Stomach (tissue), 8 donors: ENCODE measurements at regions not wholly inside any gene's neighbourhood (a gene's known extent, or its start where the extent isn't known, plus 50 kb on each side); places are given as distances from the start of the nearest gene placed in this dataset.

ENCODE experiments used
- DNase-seq, 2 donors: peaks; one replicate each; pipeline versions ENCODE4 v3.0.0 to v3.0.0-alpha.2; 2013 to 2019
- H3K27ac ChIP-seq, 5 donors: fragments of 200-600 bp in 4 of 5; sonication (generic) in 4 of 5; one replicate each; pipeline ENCODE4 v1.5.1; 2013 to 2019; ENCODE audit warnings: mild to moderate bottlenecking in 1 of 5, moderate library complexity in 1 of 5
- H3K27me3 ChIP-seq, 3 donors: fragments of 200-600 bp; sonication (generic); one replicate each; pipeline ENCODE4 v1.5.1; 2017 to 2019; ENCODE audit warnings: mixed run types in 1 of 3
- H3K36me3 ChIP-seq, 4 donors: fragments of 200-600 bp; sonication (generic); 1 replicate in 3 of 4; 2 replicates in 1 of 4; pipeline ENCODE4 v1.5.1; 2016 to 2019
- H3K4me1 ChIP-seq, 4 donors: fragments of 200-600 bp; sonication (generic); one replicate each; pipeline ENCODE4 v1.5.1; 2016 to 2019
- H3K4me3 ChIP-seq, 4 donors: fragments of 200-600 bp; sonication (generic) in 3 of 4; one replicate each; pipeline ENCODE4 v1.5.1; 2016 to 2019; ENCODE audit warnings: mild to moderate bottlenecking in 1 of 4
- H3K9me3 ChIP-seq, 4 donors: fragments of 200-600 bp; sonication (generic); one replicate each; pipeline ENCODE4 v1.5.1; 2016 to 2019
- CTCF ChIP-seq, 7 experiments: fragments of 450-650 bp in 4 of 7; fragments of 200-600 bp in 3 of 7; sonication (generic) in 3 of 7; IDR thresholded peaks; one replicate each; pipeline ENCODE4 v1.5.1; 2016 to 2019; ENCODE audit warnings: antibody characterized with exemption in 7 of 7, control low read depth in 2 of 7, mild to moderate bottlenecking in 1 of 7
- EP300 ChIP-seq: sonication (generic); formaldehyde crosslinking; IDR thresholded peaks from one replicate; pipeline ENCODE4 v1.6.1; 2017; ENCODE audit warnings: antibody characterized with exemption
- POLR2A ChIP-seq, 4 donors: fragments of 450-650 bp; IDR thresholded peaks; one replicate each; pipeline ENCODE4 v1.6.1; 2016; ENCODE audit warnings: antibody characterized with exemption in 4 of 4, control low read depth in 2 of 4, mild to moderate bottlenecking in 1 of 4, moderate library complexity in 1 of 4
- POLR2AphosphoS5 ChIP-seq, 3 donors: sonication (generic); formaldehyde crosslinking; IDR thresholded peaks; one replicate each; pipeline ENCODE4 v1.6.1; 2016; ENCODE audit warnings: antibody characterized with exemption in 3 of 3
- WGBS, 5 donors: extraction: QIAGEN DNeasy Blood & Tissue Kit in 3 of 5; methylation state at CpG; one replicate each; pipeline versions ENCODE4 v1.1.5 to v1.1.7; 2013 to 2018; 5-methylcytosine and 5-hydroxymethylcytosine counted together
- intact Hi-C: fragments of 100-400 bp; cut with DNase I; formaldehyde crosslinking; loops from one replicate; pipeline ENCODE4 v1.15.1; 2023; ENCODE audit warnings: low total_unique reads
- donor health status: healthy with polysubstance abuse.
- donor health status: Bipolar disorder and iron deficiency.
- donor health status: healthy.

GRCh38 chr5:7970816-7971215, 101.9 kb downstream of the MTRR start:
- no peak overlapping the region for H3K4me3 ChIP-seq
- TF ChIP-seq EP300 (no peak), POLR2A (IDR thresholded peaks at IDR 0.05) (no peak), CTCF (IDR thresholded peaks at IDR 0.05) (no peak), POLR2AphosphoS5 (IDR thresholded peaks at IDR 0.05) (no peak)
- no peak for DNase-seq
- H3K27me3 ChIP-seq, result no peaks in the 10 kb centered on the region
- H3K9me3 ChIP-seq, result no peaks in the 10 kb centered on the region
- intact Hi-C loops, result no loop called here
- no peaks in the 10 kb centered on the region for H3K4me1 ChIP-seq
- WGBS, 5 donors, result 87 to 96% (median 89%) methylated on average over 3 of the region's 3 CpGs
- H3K36me3 ChIP-seq, result no peaks in the 10 kb centered on the region
- no peak overlapping the region for H3K27ac ChIP-seq

- intact Hi-C loops, result no loop called here
- WGBS, 5 donors, result 77 to 84% (median 81%) methylated on average over 5 of the region's 5 CpGs
These were observed 107.7 kb downstream of the MTRR start for GRCh38 chr5:7976411-7977190.

GRCh38 chr5:7978114-7978513, 109.2 kb downstream of the MTRR start:
- H3K9me3 ChIP-seq, result no peaks in the 10 kb centered on the region
- TF ChIP-seq POLR2AphosphoS5 (IDR thresholded peaks at IDR 0.05) (no peak), POLR2A (IDR thresholded peaks at IDR 0.05) (no peak), EP300 (no peak), CTCF (IDR thresholded peaks at IDR 0.05) (no peak)
- no peaks in the 10 kb centered on the region for H3K36me3 ChIP-seq
- H3K4me1 ChIP-seq, result no peaks in the 10 kb centered on the region
- H3K4me3 ChIP-seq, result no peak overlapping the region
- H3K27ac ChIP-seq, result no peak overlapping the region
- no peaks in the 10 kb centered on the region for H3K27me3 ChIP-seq
- no peak for DNase-seq
- intact Hi-C loops, result no loop called here
- WGBS, 5 donors, result 55 to 71% (median 60%) methylated on average over 1 of the region's 1 CpG

More at GRCh38 chr5:7976411-7977190, 107.7 kb downstream of the MTRR start:
- Histone ChIP-seq H3K27me3 (no peaks in the 10 kb centered on the region), H3K4me3 (no peak overlapping the region), H3K27ac (no peak overlapping the region), H3K9me3 (no peaks in the 10 kb centered on the region), H3K36me3 (no peaks in the 10 kb centered on the region), H3K4me1 (no peaks in the 10 kb centered on the region)
- DNase-seq, result no peak
- no peak for TF ChIP-seq EP300
- no peak for TF ChIP-seq CTCF (IDR thresholded peaks at IDR 0.05)
- TF ChIP-seq POLR2AphosphoS5 (IDR thresholded peaks at IDR 0.05), result no peak
- TF ChIP-seq POLR2A (IDR thresholded peaks at IDR 0.05), result no peak

- H3K27ac ChIP-seq, result no peak overlapping the region
- H3K4me3 ChIP-seq, result no peak overlapping the region
- intact Hi-C loops, result no loop called here
- TF ChIP-seq CTCF (IDR thresholded peaks at IDR 0.05), result no peak
- TF ChIP-seq EP300, result no peak
- no peak for TF ChIP-seq POLR2A (IDR thresholded peaks at IDR 0.05)
- no peak for TF ChIP-seq POLR2AphosphoS5 (IDR thresholded peaks at IDR 0.05)
- no peaks in the 10 kb centered on the region for H3K36me3 ChIP-seq
- WGBS, 5 donors, result 53 to 89% (median 74%) methylated on average over 2 of the region's 2 CpGs
- no peaks in the 10 kb centered on the region for H3K27me3 ChIP-seq
- no peaks in the 10 kb centered on the region for H3K4me1 ChIP-seq
- H3K9me3 ChIP-seq, result no peaks in the 10 kb centered on the region
- no peak for DNase-seq
These were observed 110.0 kb downstream of the MTRR start for GRCh38 chr5:7978991-7979390.
